Natural killer cell (primary cell): ENCODE measurements at regions not wholly inside any gene's neighbourhood (a gene's known extent, or its start where the extent isn't known, plus 50 kb on each side); places are given as distances from the start of the nearest gene placed in this dataset.

ENCODE experiments used
- ATAC-seq, 3 donors: fragments of 150-1000 bp in 2 of 3; fragments of 200-7000 bp in 1 of 3; cut with Tn5 transposase; 1 replicate in 1 of 3; 2 replicates in 2 of 3; pipeline ENCODE4 v1.10.0; 2021; ENCODE audit warnings: mild to moderate bottlenecking in 2 of 3, moderate library complexity in 2 of 3
- DNase-seq, 2 donors: peaks; one replicate each; pipeline versions ENCODE4 v3.0.0 to v3.0.0-alpha.2; 2013 to 2021; ENCODE audit warnings: mixed read lengths in 1 of 2
- H3K27ac ChIP-seq: one replicate; pipeline ENCODE4 v1.5.1; 2013; ENCODE audit warnings: mild to moderate bottlenecking, low read length
- H3K27me3 ChIP-seq: one replicate; pipeline ENCODE4 v1.6.1; 2013; ENCODE audit warnings: low read length; ENCODE audit not compliant: control insufficient read depth, insufficient read depth
- H3K36me3 ChIP-seq: one replicate; pipeline ENCODE4 v1.6.1; 2013; ENCODE audit warnings: low read length; ENCODE audit not compliant: control insufficient read depth, insufficient read depth
- H3K4me1 ChIP-seq: one replicate; pipeline ENCODE4 v1.6.1; 2013; ENCODE audit warnings: low read length; ENCODE audit not compliant: control insufficient read depth, insufficient read depth
- H3K4me3 ChIP-seq: one replicate; pipeline ENCODE4 v1.5.1; 2013; ENCODE audit warnings: low read length
- H3K9me3 ChIP-seq: one replicate; pipeline ENCODE4 v1.6.1; 2013; ENCODE audit warnings: low read length; ENCODE audit not compliant: control insufficient read depth, insufficient read depth
- H3K27ac Mint-ChIP-seq, 2 donors: one replicate each; pipeline ENCODE4 v1.8.0; 2022; ENCODE audit warnings: mild to moderate bottlenecking in 2 of 2, mixed read lengths in 2 of 2, moderate library complexity in 1 of 2
- H3K27me3 Mint-ChIP-seq, 2 donors: one replicate each; pipeline ENCODE4 v1.8.0; 2022; ENCODE audit warnings: low read depth in 2 of 2, mixed read lengths in 2 of 2
- H3K36me3 Mint-ChIP-seq: one replicate; pipeline ENCODE4 v1.8.0; 2022; ENCODE audit warnings: mixed read lengths
- H3K4me1 Mint-ChIP-seq, 2 donors: one replicate each; pipeline ENCODE4 v1.8.0; 2022; ENCODE audit warnings: mixed read lengths in 2 of 2
- H3K4me3 Mint-ChIP-seq: one replicate; pipeline ENCODE4 v1.8.0; 2022; ENCODE audit warnings: mild to moderate bottlenecking, moderate library complexity, mixed read lengths
- H3K9me3 Mint-ChIP-seq, 2 donors: one replicate each; pipeline ENCODE4 v1.8.0; 2022; ENCODE audit warnings: mixed read lengths in 2 of 2
- WGBS: methylation state at CpG from one replicate; pipeline ENCODE4 v1.1.7; 2013; ENCODE audit warnings: missing lambda C conversion rate; ENCODE audit not compliant: insufficient coverage; 5-methylcytosine and 5-hydroxymethylcytosine counted together
- intact Hi-C: fragments of 100-400 bp; cut with micrococcal nuclease; formaldehyde crosslinking; loops from one replicate; pipeline ENCODE4 v1.14.2; 2022
- TF ChIP-seq, protein P1 (sequence below): fragments of 200-600 bp; IDR thresholded peaks from one replicate; pipeline ENCODE4 v1.8.0; 2022; ENCODE audit warnings: antibody characterized with exemption

DNA sequence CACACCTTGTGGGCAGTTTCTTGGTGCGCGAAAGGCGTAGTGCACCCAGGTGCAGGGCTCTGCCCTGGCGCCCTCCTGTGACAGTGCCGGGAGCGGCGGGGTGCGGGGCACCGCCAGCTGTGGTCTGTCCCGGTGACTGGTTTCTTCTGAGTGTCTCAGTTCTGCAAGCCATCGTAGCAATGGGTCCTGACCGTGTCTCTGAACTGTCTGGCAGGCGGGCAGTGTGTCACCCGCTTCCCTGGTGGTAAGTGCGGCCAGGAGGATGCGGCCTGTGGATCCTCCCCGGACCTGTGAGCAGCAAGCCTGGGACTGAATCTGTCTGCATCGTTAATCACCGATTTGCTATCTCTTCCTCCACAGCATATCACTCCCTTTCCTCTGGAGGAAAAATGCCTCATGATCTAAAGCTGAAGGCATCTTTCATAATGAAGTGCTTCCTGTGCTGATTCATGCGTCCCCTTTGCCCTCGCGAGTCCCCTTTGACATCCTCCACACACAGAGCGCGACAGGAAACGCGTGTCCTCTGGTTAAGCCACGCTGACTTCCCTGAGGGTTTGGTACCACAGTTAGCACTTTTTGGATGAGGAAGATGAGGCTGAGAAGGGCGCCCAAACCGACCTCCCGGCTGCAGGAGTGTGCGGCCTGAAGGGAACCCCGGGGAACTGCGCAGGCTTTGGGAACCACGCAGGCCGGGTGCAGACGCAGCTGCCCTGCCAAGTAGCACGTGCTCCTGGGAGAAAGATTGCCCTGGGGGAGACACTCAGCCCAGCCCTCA is 416.0 kb upstream of the HS6ST1 start:
- no peaks in the 10 kb centered on the region for H3K36me3 Mint-ChIP-seq
- DNase-seq (peak in 1 of 2 donors; percentile 21), ATAC-seq (peak; percentile 8 to 34 (median 29))
- peaks cover 0 to 21% of the 10 kb centered on the region in 2 donors for H3K4me1 Mint-ChIP-seq
- TF ChIP-seq, protein P1, sequence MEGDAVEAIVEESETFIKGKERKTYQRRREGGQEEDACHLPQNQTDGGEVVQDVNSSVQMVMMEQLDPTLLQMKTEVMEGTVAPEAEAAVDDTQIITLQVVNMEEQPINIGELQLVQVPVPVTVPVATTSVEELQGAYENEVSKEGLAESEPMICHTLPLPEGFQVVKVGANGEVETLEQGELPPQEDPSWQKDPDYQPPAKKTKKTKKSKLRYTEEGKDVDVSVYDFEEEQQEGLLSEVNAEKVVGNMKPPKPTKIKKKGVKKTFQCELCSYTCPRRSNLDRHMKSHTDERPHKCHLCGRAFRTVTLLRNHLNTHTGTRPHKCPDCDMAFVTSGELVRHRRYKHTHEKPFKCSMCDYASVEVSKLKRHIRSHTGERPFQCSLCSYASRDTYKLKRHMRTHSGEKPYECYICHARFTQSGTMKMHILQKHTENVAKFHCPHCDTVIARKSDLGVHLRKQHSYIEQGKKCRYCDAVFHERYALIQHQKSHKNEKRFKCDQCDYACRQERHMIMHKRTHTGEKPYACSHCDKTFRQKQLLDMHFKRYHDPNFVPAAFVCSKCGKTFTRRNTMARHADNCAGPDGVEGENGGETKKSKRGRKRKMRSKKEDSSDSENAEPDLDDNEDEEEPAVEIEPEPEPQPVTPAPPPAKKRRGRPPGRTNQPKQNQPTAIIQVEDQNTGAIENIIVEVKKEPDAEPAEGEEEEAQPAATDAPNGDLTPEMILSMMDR: no peak
- H3K27me3 ChIP-seq: no peaks in the 10 kb centered on the region
- WGBS: 20% methylated on average over 37 of the region's 37 CpGs
- H3K4me3 Mint-ChIP-seq: no peak overlapping the region
- no peaks in the 10 kb centered on the region for H3K9me3 ChIP-seq
- H3K36me3 ChIP-seq: no peaks in the 10 kb centered on the region
- peaks cover 8 to 9% of the 10 kb centered on the region in 2 donors for H3K27me3 Mint-ChIP-seq
- no peaks in the 10 kb centered on the region for H3K9me3 Mint-ChIP-seq
- peaks cover 26% of the 10 kb centered on the region for H3K4me1 ChIP-seq
- no peak overlapping the region for H3K4me3 ChIP-seq
- no peak overlapping the region for H3K27ac ChIP-seq
- intact Hi-C loops: loop anchor here (10.0 kb wide), 2 partner anchors 1120 to 1600 kb away; no protein-coding TSS in a partner anchor
- H3K27ac Mint-ChIP-seq: no peak overlapping the region

DNA sequence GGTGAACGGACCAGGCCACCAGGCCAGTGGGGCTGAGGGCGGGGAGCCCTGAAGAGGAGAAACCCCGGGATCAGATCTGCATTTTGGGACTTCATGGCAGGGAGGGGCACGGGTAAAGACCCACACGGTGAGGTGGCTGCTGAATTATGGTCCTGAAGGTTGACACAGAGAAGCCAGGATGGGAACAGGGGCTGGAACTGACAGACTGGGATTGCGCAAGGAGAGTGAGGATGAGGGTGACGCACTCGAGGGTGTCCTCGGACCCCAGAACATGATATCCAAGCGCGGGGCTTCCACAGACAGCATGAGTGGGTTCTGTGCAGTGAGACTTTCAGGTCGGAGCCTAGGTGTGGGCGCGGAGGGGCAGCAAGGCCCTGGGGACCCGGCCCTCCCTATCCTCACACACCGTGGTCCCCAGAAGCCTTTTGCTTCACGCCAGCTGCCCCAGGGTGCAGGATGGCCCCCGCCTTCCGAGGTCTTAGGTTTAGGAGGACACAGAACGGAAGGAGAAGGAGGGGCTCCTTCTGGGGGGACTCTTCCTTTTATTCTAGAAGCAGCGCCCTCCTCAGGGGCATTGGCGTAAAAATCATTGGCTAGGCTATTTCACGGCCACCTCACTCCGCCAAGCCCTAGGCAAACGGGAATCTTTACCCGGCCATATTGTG is 416.8 kb upstream of the HS6ST1 start:
- H3K9me3 ChIP-seq: no peaks in the 10 kb centered on the region
- no peak for ATAC-seq
- Mint-ChIP-seq H3K27me3 (peaks cover 8 to 12% of the 10 kb centered on the region in 2 donors), H3K4me1 (peaks cover 0 to 21% of the 10 kb centered on the region in 2 donors), H3K9me3 (no peaks in the 10 kb centered on the region), H3K4me3 (no peak overlapping the region), H3K27ac (no peak overlapping the region), H3K36me3 (no peaks in the 10 kb centered on the region)
- TF ChIP-seq, protein P1: no peak
- WGBS: 83% methylated on average over 26 of the region's 26 CpGs
- no peak for DNase-seq
- intact Hi-C loops: loop anchor here (10.0 kb wide), 2 partner anchors 1119 to 1599 kb away; no protein-coding TSS in a partner anchor
- H3K27me3 ChIP-seq: no peaks in the 10 kb centered on the region
- no peak overlapping the region for H3K27ac ChIP-seq
- H3K4me3 ChIP-seq: no peak overlapping the region
- H3K36me3 ChIP-seq: no peaks in the 10 kb centered on the region
- peaks cover 26% of the 10 kb centered on the region for H3K4me1 ChIP-seq

DNA sequence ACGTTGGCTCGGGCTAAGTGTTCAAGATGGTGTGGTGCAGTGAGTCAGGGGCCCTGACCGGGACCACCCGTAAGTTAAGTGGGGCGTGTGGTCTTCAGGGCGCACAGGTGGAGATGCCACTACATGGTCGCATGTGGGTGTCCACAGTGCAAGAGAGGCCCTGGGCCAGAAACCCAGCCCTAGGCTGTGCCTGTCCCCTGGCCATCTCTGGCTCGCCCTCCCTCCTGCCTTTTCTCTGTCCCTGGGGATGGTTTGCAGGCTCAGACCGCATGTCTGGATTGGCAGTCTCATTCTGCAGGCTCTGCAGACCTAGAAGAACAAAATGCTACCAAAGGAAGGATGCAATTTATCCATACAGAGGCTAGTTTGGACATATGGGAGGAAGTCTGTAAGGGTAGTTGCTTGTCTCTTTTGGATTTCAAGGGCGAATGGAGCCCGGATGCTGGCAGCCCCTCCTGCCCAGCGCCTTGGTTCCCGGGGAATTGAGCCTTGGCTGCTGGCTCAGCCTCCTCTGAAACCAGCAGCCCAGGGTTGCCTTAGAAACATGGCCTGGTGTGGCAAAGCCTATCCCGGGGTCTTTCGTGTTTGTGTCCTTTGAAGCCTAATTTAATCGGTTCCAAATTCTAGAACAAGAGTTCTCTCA is 417.5 kb upstream of the HS6ST1 start:
- H3K27ac Mint-ChIP-seq: no peak overlapping the region

More for the DNA sequence above, 417.5 kb upstream of the HS6ST1 start:
- Mint-ChIP-seq H3K9me3 (no peaks in the 10 kb centered on the region), H3K27me3 (peaks cover 8 to 15% of the 10 kb centered on the region in 2 donors), H3K4me3 (no peak overlapping the region), H3K36me3 (no peaks in the 10 kb centered on the region), H3K4me1 (peaks cover 0 to 21% of the 10 kb centered on the region in 2 donors)
- H3K27me3 ChIP-seq: no peaks in the 10 kb centered on the region
- no peaks in the 10 kb centered on the region for H3K9me3 ChIP-seq
- TF ChIP-seq, protein P1: no peak
- intact Hi-C loops: loop anchor here (10.0 kb wide), 2 partner anchors 1119 to 1599 kb away; no protein-coding TSS in a partner anchor
- WGBS: 67% methylated on average over 16 of the region's 16 CpGs
- H3K4me3 ChIP-seq: no peak overlapping the region
- ATAC-seq (no peak), DNase-seq (no peak)
- peaks cover 26% of the 10 kb centered on the region for H3K4me1 ChIP-seq
- H3K36me3 ChIP-seq: no peaks in the 10 kb centered on the region
- H3K27ac ChIP-seq: no peak overlapping the region
